GM23338 (cell line): ENCODE measurements at regions not wholly inside any gene's neighbourhood (a gene's known extent, or its start where the extent isn't known, plus 50 kb on each side); places are given as distances from the start of the nearest gene placed in this dataset.

Source experiments
- ATAC-seq: fragments of 200-7000 bp; cut with Tn5 transposase; 3 replicates; pipeline ENCODE4 v1.9.1; 2020
- DNase-seq: peaks from one replicate; pipeline ENCODE4 v3.0.0-alpha.2; 2015; ENCODE audit warnings: low spot score
- H2AFZ ChIP-seq: fragments of 200-600 bp; sonication (generic); 2 replicates; pipeline ENCODE4 v1.8.0; 2016; ENCODE audit warnings: antibody characterized with exemption, mild to moderate bottlenecking, moderate library complexity
- H3F3A ChIP-seq: fragments of 200-600 bp; sonication (generic); replicated peaks from 2 replicates; pipeline ENCODE4 v1.8.0; 2017; ENCODE audit warnings: antibody characterized with exemption, mixed run types, low read depth
- H3K27ac ChIP-seq: fragments of 200-600 bp; sonication (generic); 2 replicates; pipeline ENCODE4 v1.6.1; 2016; ENCODE audit warnings: low read depth
- H3K27me3 ChIP-seq: fragments of 200-600 bp; sonication (generic); 2 replicates; pipeline ENCODE4 v1.8.0; 2016; ENCODE audit warnings: mild to moderate bottlenecking, mixed run types, moderate library complexity; ENCODE audit not compliant: insufficient read depth
- H3K36me3 ChIP-seq: fragments of 200-600 bp; sonication (generic); 2 replicates; pipeline ENCODE4 v1.8.0; 2016; ENCODE audit warnings: mild to moderate bottlenecking; ENCODE audit not compliant: insufficient read depth
- H3K4me1 ChIP-seq: fragments of 200-600 bp; sonication (generic); 2 replicates; pipeline ENCODE4 v1.8.0; 2016; ENCODE audit warnings: mild to moderate bottlenecking, moderate library complexity; ENCODE audit not compliant: insufficient read depth
- H3K4me2 ChIP-seq: fragments of 200-600 bp; sonication (generic); 2 replicates; pipeline ENCODE4 v1.7.1; 2017; ENCODE audit warnings: mixed run types
- H3K4me3 ChIP-seq: fragments of 200-600 bp; sonication (generic); 2 replicates; pipeline ENCODE4 v1.6.1; 2016; ENCODE audit warnings: mixed run types
- H3K79me2 ChIP-seq: fragments of 200-600 bp; sonication (generic); replicated peaks from 2 replicates; pipeline ENCODE4 v1.8.0; 2017; ENCODE audit warnings: mild to moderate bottlenecking; ENCODE audit not compliant: insufficient read depth
- H3K9me2 ChIP-seq: fragments of 200-600 bp; sonication (generic); 2 replicates; pipeline ENCODE4 v1.8.0; 2017; ENCODE audit not compliant: insufficient read depth
- H4K20me1 ChIP-seq: fragments of 200-600 bp; sonication (generic); replicated peaks from 2 replicates; pipeline ENCODE4 v1.8.0; 2017; ENCODE audit warnings: mild to moderate bottlenecking; ENCODE audit not compliant: insufficient read depth
- H3K27ac Mint-ChIP-seq: 2 replicates; pipeline ENCODE4 v1.8.0; 2020; ENCODE audit warnings: inconsistent platforms, mild to moderate bottlenecking, moderate library complexity, mixed read lengths
- H3K27me3 Mint-ChIP-seq: 3 replicates; pipeline ENCODE4 v1.8.0; 2022; ENCODE audit warnings: low read depth, mild to moderate bottlenecking, moderate library complexity, mixed read lengths, inconsistent platforms; ENCODE audit not compliant: insufficient read depth, poor library complexity
- H3K36me3 Mint-ChIP-seq: 3 replicates; pipeline ENCODE4 v1.8.0; 2021; ENCODE audit warnings: low read depth, mild to moderate bottlenecking, inconsistent platforms, moderate library complexity, mixed read lengths
- H3K4me1 Mint-ChIP-seq: 3 replicates; pipeline ENCODE4 v1.8.0; 2020; ENCODE audit warnings: mild to moderate bottlenecking, inconsistent platforms, mixed read lengths
- H3K4me3 Mint-ChIP-seq: 3 replicates; pipeline ENCODE4 v1.8.0; 2021; ENCODE audit warnings: moderate library complexity, mild to moderate bottlenecking, inconsistent platforms, mixed read lengths
- H3K9me3 Mint-ChIP-seq: 3 replicates; pipeline ENCODE4 v1.8.0; 2020; ENCODE audit warnings: moderate library complexity, mild to moderate bottlenecking, inconsistent platforms, mixed read lengths
- CREB1 ChIP-seq: fragments of 250-450 bp; sonication (Bioruptor Pico); IDR thresholded peaks from 2 replicates; pipeline ENCODE4 v1.5.0; 2020; ENCODE audit warnings: low read depth, mild to moderate bottlenecking, moderate library complexity
- CTCF ChIP-seq, 2 experiments: fragments of 200-600 bp in 1 of 2; sonication (generic) in 1 of 2; conservative IDR thresholded peaks; 2 replicates each; pipeline versions ENCODE4 v1.5.1 to v1.6.1; 2016 to 2017; ENCODE audit warnings: antibody characterized with exemption in 2 of 2, low read depth in 2 of 2, mild to moderate bottlenecking in 2 of 2, moderate library complexity in 1 of 2
- ETS1 ChIP-seq: IDR thresholded peaks from 2 replicates; pipeline ENCODE4 v1.6.1; 2016; ENCODE audit warnings: antibody characterized with exemption
- EZH2 ChIP-seq: fragments of 200-600 bp; sonication (generic); IDR thresholded peaks from one replicate; pipeline ENCODE4 v1.8.0; 2017; ENCODE audit warnings: antibody characterized with exemption, mild to moderate bottlenecking, low read depth; ENCODE audit not compliant: unreplicated experiment
- EZH2phosphoT487 ChIP-seq: fragments of 200-600 bp; sonication (generic); IDR thresholded peaks from one replicate; pipeline ENCODE4 v1.8.1; 2018; ENCODE audit warnings: antibody characterized with exemption; ENCODE audit not compliant: unreplicated experiment
- JUNB ChIP-seq: IDR thresholded peaks from one replicate; pipeline ENCODE4 v1.6.1; 2016; ENCODE audit warnings: antibody characterized with exemption; ENCODE audit not compliant: unreplicated experiment
- NANOG ChIP-seq: IDR thresholded peaks from 2 replicates; pipeline ENCODE4 v1.6.1; 2016; ENCODE audit warnings: antibody characterized with exemption, borderline replicate concordance
- POLR2AphosphoS5 ChIP-seq: IDR thresholded peaks from 2 replicates; pipeline ENCODE4 v1.6.1; 2016; ENCODE audit warnings: antibody characterized with exemption, low read depth
- REST ChIP-seq: IDR thresholded peaks from one replicate; pipeline ENCODE4 v1.6.1; 2018; ENCODE audit warnings: antibody characterized with exemption; ENCODE audit not compliant: unreplicated experiment
- STAT1 ChIP-seq: IDR thresholded peaks from one replicate; pipeline ENCODE4 v1.6.1; 2016; ENCODE audit warnings: antibody characterized with exemption; ENCODE audit not compliant: unreplicated experiment
- ZNF114 ChIP-seq: fragments of 250-450 bp; sonication (Bioruptor Pico); IDR thresholded peaks from 2 replicates; pipeline ENCODE4 v1.5.0; 2020; ENCODE audit warnings: mild to moderate bottlenecking, moderate library complexity
- ZNF331 ChIP-seq: fragments of 250-450 bp; sonication (Bioruptor Pico); IDR thresholded peaks from 2 replicates; pipeline ENCODE4 v1.5.0; 2020; ENCODE audit warnings: low read depth, mild to moderate bottlenecking, moderate library complexity

GRCh38 chr6:921400-921799 lies 228.5 kb upstream of the EXOC2 start (continued):
- TF ChIP-seq POLR2AphosphoS5: no peak
- no peak for TF ChIP-seq ETS1
- no peak for TF ChIP-seq NANOG
- TF ChIP-seq STAT1: no peak
- TF ChIP-seq CREB1 (CRISPR knock-in tag): no peak
- no peak for TF ChIP-seq JUNB
- TF ChIP-seq ZNF331: no peak
- TF ChIP-seq REST: no peak

- ATAC-seq (no peak), DNase-seq (no peak)
- no peak overlapping the region for H3K4me3 Mint-ChIP-seq
- H3K36me3 Mint-ChIP-seq: peaks cover 41% of the 10 kb centered on the region
- peaks cover 5% of the 10 kb centered on the region for H3K27me3 Mint-ChIP-seq
- H3K9me3 Mint-ChIP-seq: peaks cover 79% of the 10 kb centered on the region
- no peaks in the 10 kb centered on the region for H3K9me2 ChIP-seq
- H3K27ac Mint-ChIP-seq: no peak overlapping the region
- H4K20me1 ChIP-seq: no peaks in the 10 kb centered on the region
- no peaks in the 10 kb centered on the region for H3K4me1 Mint-ChIP-seq
- no peak overlapping the region for H3K4me3 ChIP-seq
- no peaks in the 10 kb centered on the region for H3K4me1 ChIP-seq
- H3K27me3 ChIP-seq: no peaks in the 10 kb centered on the region
- no peak overlapping the region for H3K27ac ChIP-seq
- H2AFZ ChIP-seq: no peak overlapping the region
- no peaks in the 10 kb centered on the region for H3F3A ChIP-seq
- no peaks in the 10 kb centered on the region; the same call in 1 of the 2 replicates for H3K36me3 ChIP-seq
- no peaks in the 10 kb centered on the region for H3K79me2 ChIP-seq
- no peak overlapping the region for H3K4me2 ChIP-seq
- no peak for TF ChIP-seq POLR2AphosphoS5
- no peak for TF ChIP-seq STAT1
- TF ChIP-seq EZH2: no peak
- TF ChIP-seq ZNF114 (CRISPR knock-in tag): no peak
- TF ChIP-seq CTCF (conservative IDR thresholded peaks at IDR 0.05; ENCODE audit: low read depth in 2 of 2): no peak
- TF ChIP-seq REST: no peak
- TF ChIP-seq CREB1 (CRISPR knock-in tag): no peak
- no peak for TF ChIP-seq NANOG
- TF ChIP-seq JUNB: no peak
- no peak for TF ChIP-seq EZH2phosphoT487
Observed at GRCh38 chr6:920512-920911, 227.6 kb upstream of the EXOC2 start.
